ENCODE measurements at regions not wholly inside any gene's neighbourhood (a gene's known extent, or its start where the extent isn't known, plus 50 kb on each side); places are given as distances from the start of the nearest gene placed in this dataset.

DNA sequence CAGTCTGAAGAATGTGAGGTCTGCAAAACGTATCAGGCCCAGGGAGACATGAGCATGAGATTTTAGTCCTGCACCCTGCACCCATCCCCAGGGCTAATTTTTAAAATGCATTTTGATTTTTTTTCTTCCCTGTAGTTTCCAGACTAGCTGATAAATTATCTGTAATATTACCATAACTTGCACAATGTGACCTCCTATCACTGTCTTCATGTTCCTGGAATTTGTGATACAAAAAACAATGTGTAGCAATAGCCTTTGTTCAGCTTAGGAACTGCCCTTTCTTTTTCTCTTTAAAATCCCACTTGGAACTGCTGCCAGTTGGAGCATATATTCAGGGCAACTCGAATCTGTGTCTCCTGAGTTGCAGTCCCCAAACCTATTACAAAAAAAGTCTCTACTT, 222.8 kb upstream of the HS6ST1 start:
- no peak for DNase-seq (ENCODE audit: low read depth)
- TF ChIP-seq, protein P1, sequence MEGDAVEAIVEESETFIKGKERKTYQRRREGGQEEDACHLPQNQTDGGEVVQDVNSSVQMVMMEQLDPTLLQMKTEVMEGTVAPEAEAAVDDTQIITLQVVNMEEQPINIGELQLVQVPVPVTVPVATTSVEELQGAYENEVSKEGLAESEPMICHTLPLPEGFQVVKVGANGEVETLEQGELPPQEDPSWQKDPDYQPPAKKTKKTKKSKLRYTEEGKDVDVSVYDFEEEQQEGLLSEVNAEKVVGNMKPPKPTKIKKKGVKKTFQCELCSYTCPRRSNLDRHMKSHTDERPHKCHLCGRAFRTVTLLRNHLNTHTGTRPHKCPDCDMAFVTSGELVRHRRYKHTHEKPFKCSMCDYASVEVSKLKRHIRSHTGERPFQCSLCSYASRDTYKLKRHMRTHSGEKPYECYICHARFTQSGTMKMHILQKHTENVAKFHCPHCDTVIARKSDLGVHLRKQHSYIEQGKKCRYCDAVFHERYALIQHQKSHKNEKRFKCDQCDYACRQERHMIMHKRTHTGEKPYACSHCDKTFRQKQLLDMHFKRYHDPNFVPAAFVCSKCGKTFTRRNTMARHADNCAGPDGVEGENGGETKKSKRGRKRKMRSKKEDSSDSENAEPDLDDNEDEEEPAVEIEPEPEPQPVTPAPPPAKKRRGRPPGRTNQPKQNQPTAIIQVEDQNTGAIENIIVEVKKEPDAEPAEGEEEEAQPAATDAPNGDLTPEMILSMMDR (IDR thresholded peaks at IDR 0.05; ENCODE audit: insufficient read depth, low read depth, low read length, missing control alignments) = no peak
- no peak overlapping the region for H3K4me3 ChIP-seq (ENCODE audit: low read length)

DNA sequence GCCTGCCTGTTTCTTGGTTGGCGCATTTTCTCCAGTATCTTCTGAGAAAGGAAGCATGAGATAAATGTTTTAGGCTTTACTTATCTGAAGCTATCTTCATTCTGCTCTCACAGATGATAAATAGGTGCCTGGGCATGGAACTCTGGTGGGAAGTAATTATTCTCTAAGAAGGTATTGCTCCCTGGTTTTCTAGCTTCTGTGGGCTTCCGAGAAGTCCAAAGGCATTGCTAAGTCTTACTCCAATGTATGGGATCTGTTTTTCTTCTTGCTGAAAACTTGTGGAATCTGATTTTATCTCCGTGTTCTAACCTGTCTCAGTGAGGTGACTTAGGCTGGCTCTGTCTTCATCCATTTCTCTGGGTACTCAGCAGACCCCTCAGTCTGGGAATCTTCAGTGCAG, 224.4 kb upstream of the HS6ST1 start:
- TF ChIP-seq, protein P1 (IDR thresholded peaks at IDR 0.05; ENCODE audit: insufficient read depth, low read depth, low read length, missing control alignments) = no peak
- DNase-seq (ENCODE audit: low read depth) = no peak

DNA sequence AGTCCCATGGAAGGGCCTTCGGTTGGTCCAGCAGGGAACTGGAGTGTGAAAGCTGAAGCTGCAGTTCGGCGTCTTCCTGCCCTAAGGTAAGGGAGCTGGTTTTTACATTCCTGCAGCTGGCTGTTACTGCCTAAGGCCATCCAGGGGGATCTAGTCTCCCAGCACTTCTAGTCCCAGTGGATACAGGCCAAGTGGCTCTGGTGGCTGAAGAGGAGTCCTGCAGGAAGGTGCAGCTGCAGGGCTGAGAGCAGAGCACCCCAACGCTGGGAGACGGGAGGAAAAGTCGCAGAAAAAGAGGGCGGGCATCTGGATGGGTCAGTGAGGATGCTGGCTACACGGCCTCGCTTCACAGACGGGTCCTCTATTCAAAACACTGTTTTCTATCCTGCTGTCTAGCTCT, 225.0 kb upstream of the HS6ST1 start:
- no peak overlapping the region for H3K4me3 ChIP-seq (ENCODE audit: low read length)
- DNase-seq (ENCODE audit: low read depth) = no peak
- TF ChIP-seq, protein P1 (IDR thresholded peaks at IDR 0.05; ENCODE audit: insufficient read depth, low read depth, low read length, missing control alignments) = no peak

More for the DNA sequence above, 224.4 kb upstream of the HS6ST1 start:
- H3K4me3 ChIP-seq (ENCODE audit: low read length) = no peak overlapping the region

DNA sequence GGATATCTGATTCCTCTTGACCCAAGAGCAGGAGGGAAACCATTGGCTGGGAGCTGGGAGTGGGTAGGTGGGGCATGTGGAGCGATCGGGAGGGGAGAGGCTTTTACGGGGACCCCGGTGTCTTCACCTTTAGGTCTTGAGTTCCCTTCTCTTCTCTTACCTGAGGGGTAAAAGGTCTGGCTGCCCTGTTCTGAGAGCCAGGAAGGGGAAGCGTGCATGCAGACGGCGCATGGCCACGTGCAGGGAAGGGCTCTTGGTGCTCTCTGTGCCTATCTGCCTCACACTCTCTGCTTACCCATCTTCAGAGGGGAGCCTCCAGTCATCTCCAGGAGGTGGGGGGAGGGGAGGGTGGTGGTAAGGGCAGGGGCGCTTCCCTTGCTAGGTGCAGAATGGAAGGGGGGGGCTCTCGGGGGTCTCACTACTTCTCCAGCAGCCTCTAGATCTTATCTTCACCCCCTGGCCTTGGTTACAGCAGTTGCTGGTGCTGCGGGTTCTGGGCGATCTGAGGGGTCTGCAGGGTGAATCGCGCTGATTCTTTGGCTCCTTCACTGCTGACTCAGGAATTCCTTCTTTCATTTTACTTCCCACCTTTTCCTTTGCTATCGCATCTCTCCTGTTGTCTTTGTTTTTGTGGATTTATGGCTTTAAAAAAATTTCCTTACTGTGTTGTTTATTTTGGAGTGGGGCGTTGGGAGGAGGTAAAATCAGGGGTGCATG, 225.8 kb upstream of the HS6ST1 start:
- H3K4me3 ChIP-seq (ENCODE audit: low read length) = no peak overlapping the region
- DNase-seq (ENCODE audit: low read depth) = no peak
- TF ChIP-seq, protein P1 (IDR thresholded peaks at IDR 0.05; ENCODE audit: insufficient read depth, low read depth, low read length, missing control alignments) = no peak

DNA sequence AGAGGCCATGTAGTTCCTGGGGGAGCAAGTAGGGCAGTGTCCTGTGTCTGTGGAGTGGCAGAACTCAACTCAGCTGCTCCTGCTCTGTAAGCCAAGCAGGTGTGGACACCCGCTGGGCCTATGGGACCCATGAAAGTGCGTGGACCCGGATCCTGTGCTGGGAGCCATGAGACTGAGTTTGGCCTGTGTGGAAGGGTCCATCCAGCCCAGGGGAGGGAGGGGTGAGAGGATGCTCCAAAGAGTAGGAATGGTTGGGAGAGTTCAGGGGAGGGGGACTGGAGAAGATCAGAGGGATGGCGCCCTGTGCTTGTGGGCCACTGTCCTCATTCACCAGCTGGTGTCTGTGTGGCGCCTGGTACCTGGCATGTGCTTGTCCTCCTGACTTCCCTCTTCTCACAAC, 226.4 kb upstream of the HS6ST1 start:
- no peak for DNase-seq (ENCODE audit: low read depth)
- no peak overlapping the region for H3K4me3 ChIP-seq (ENCODE audit: low read length)
- TF ChIP-seq, protein P1 (IDR thresholded peaks at IDR 0.05; ENCODE audit: insufficient read depth, low read depth, low read length, missing control alignments) = no peak

DNA sequence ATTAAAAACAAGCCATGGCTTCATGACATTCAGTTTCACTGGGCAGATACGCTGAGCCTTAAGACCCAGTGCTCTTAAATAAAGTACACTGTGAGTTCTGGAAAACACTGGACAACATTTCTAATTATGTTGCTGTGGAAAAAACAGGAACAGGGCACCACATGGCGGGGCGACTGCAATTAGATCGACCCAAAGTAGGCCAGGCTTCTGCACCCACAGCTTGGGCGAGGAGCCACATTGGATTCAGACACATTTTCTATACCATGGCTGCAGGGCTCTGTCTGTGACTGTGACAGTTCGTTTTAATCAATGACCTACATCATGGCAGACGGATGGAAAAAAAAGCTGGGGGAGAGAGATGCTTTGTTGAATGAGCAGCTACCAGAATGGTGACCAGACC, 227.2 kb upstream of the HS6ST1 start:
- DNase-seq (ENCODE audit: low read depth) = no peak
- no peak overlapping the region for H3K4me3 ChIP-seq (ENCODE audit: low read length)
- TF ChIP-seq, protein P1 (IDR thresholded peaks at IDR 0.05; ENCODE audit: insufficient read depth, low read depth, low read length, missing control alignments) = no peak

DNA sequence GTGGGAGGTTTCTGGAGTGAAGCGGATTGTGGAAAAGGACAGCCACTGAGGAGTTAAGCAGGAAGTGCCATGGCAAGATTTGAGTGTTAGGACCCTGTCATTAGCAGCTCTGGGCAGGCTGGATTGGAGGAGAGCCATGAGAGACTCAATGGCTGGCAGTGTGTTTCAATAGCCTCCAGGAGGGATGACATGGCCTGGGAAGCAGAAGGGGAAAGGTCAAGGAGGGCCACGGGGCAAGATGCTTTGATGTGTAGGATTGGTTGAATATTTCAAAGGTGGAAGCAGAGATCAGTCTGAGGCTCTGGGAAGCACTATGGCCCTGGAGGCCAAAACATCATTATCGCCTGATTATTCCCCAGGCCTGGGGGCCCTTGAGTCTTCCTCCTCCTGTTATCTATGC, 229.0 kb upstream of the HS6ST1 start:
- no peak for DNase-seq (ENCODE audit: low read depth)
- TF ChIP-seq, protein P1 (IDR thresholded peaks at IDR 0.05; ENCODE audit: insufficient read depth, low read depth, low read length, missing control alignments) = no peak
- no peak overlapping the region for H3K4me3 ChIP-seq (ENCODE audit: low read length)

Measured in epithelial cell of esophagus (primary cell).